22Rv1 (cell line): ENCODE measurements at regions not wholly inside any gene's neighbourhood (a gene's known extent, or its start where the extent isn't known, plus 50 kb on each side); places are given as distances from the start of the nearest gene placed in this dataset.
"Not testable (repeated sequence)": the region's sequence is repeated elsewhere in the genome, so short reads cannot be mapped to it uniquely, and the experiment has no call there.

ENCODE experiments used
- H3K27ac ChIP-seq: fragments of 450-650 bp; 2 replicates; pipeline ENCODE4 v1.5.1; 2017
- CTCF ChIP-seq: fragments of 450-650 bp; IDR thresholded peaks from 2 replicates; pipeline ENCODE4 v1.5.1; 2017; ENCODE audit warnings: mild to moderate bottlenecking
- ZFX ChIP-seq: fragments of 450-650 bp; IDR thresholded peaks from 2 replicates; pipeline ENCODE4 v1.6.1; 2017; ENCODE audit warnings: antibody characterized with exemption, borderline replicate concordance

- TF ChIP-seq CTCF (no peak), ZFX (no peak)
- H3K27ac ChIP-seq = peak overlapping the region; percentile 10; the same call in 1 of the 2 replicates
These were observed 76.7 kb upstream of the KCNK2 start for GRCh38 chr1:215005656-215006345.

GRCh38 chr1:215007880-215008279 is 74.7 kb upstream of the KCNK2 start:
- no peak for TF ChIP-seq ZFX
- no peak for TF ChIP-seq CTCF
- H3K27ac ChIP-seq = no peak overlapping the region

- TF ChIP-seq ZFX (no peak), CTCF (no peak)
These were observed 64.0 kb upstream of the KCNK2 start for GRCh38 chr1:215018555-215018954.

GRCh38 chr1:215022204-215022603 is 60.3 kb upstream of the KCNK2 start:
- TF ChIP-seq CTCF (no peak), ZFX (no peak)
- H3K27ac ChIP-seq = no peak overlapping the region

More at GRCh38 chr1:215018555-215018954, 64.0 kb upstream of the KCNK2 start:
- no peak overlapping the region for H3K27ac ChIP-seq

GRCh38 chr1:215022741-215023141 is 59.8 kb upstream of the KCNK2 start:
- H3K27ac ChIP-seq = no peak overlapping the region
- TF ChIP-seq CTCF = no peak
- no peak for TF ChIP-seq ZFX

- TF ChIP-seq ZFX (no peak), CTCF (no peak)
- no peak overlapping the region for H3K27ac ChIP-seq
These were observed 59.2 kb upstream of the KCNK2 start for GRCh38 chr1:215023155-215023832.

GRCh38 chr1:215028954-215029353 is 53.6 kb upstream of the KCNK2 start:
- TF ChIP-seq CTCF (no peak), ZFX (no peak)
- no peak overlapping the region for H3K27ac ChIP-seq

- not testable (repeated sequence) for H3K27ac ChIP-seq
These were observed 52.0 kb upstream of the KCNK2 start for GRCh38 chr1:215030581-215030980.
